Karpas-422 (cell line): ENCODE measurements at regions not wholly inside any gene's neighbourhood (a gene's known extent, or its start where the extent isn't known, plus 50 kb on each side); places are given as distances from the start of the nearest gene placed in this dataset.

ENCODE experiments used
- DNase-seq: peaks from one replicate; pipeline ENCODE4 v3.0.0-alpha.2; 2015
- H2AFZ ChIP-seq: fragments of 200-600 bp; sonication (generic); 2 replicates; pipeline ENCODE4 v1.6.1; 2014; ENCODE audit warnings: antibody characterized with exemption, low read length, mixed read lengths
- H3K27ac ChIP-seq: fragments of 200-600 bp; sonication (generic); 2 replicates; pipeline ENCODE4 v1.5.1; 2014; ENCODE audit warnings: mild to moderate bottlenecking, low read length, moderate library complexity
- H3K27me3 ChIP-seq: fragments of 200-600 bp; sonication (generic); 2 replicates; pipeline ENCODE4 v1.6.1; 2014; ENCODE audit warnings: low read length, mixed read lengths
- H3K36me3 ChIP-seq: fragments of 200-600 bp; sonication (generic); 2 replicates; pipeline ENCODE4 v1.6.1; 2014; ENCODE audit warnings: low read length, mixed read lengths; ENCODE audit not compliant: insufficient read depth
- H3K4me1 ChIP-seq: fragments of 200-600 bp; sonication (generic); 2 replicates; pipeline ENCODE4 v1.6.1; 2014; ENCODE audit warnings: mild to moderate bottlenecking, low read length, mixed read lengths
- H3K4me2 ChIP-seq: fragments of 200-600 bp; sonication (generic); 2 replicates; pipeline ENCODE4 v1.6.1; 2014; ENCODE audit warnings: low read length, low read depth, mild to moderate bottlenecking; ENCODE audit not compliant: poor library complexity, severe bottlenecking
- H3K4me3 ChIP-seq: fragments of 200-600 bp; sonication (generic); 2 replicates; pipeline ENCODE4 v1.5.1; 2014; ENCODE audit warnings: mild to moderate bottlenecking, antibody characterized with exemption, low read length, mixed read lengths
- H3K79me2 ChIP-seq: fragments of 200-600 bp; sonication (generic); 2 replicates; pipeline ENCODE4 v1.6.1; 2014; ENCODE audit warnings: mild to moderate bottlenecking, low read length, mixed read lengths
- H3K9ac ChIP-seq: fragments of 200-600 bp; sonication (generic); 2 replicates; pipeline ENCODE4 v1.6.0; 2014; ENCODE audit warnings: low read length
- H3K9me2 ChIP-seq: fragments of 200-600 bp; sonication (generic), shearing (Covaris generic); replicated peaks from 2 replicates; pipeline ENCODE4 v1.6.0; 2014; ENCODE audit warnings: mild to moderate bottlenecking, low read length, moderate library complexity; ENCODE audit not compliant: insufficient read depth
- H3K9me3 ChIP-seq: fragments of 300-700, 200-600 bp; sonication (generic); 2 replicates; pipeline ENCODE4 v1.6.1; 2014; ENCODE audit warnings: low read length, mixed read lengths
- H4K20me1 ChIP-seq: fragments of 200-600 bp; sonication (generic); 2 replicates; pipeline ENCODE4 v1.6.1; 2014; ENCODE audit warnings: mild to moderate bottlenecking, antibody characterized with exemption, low read length, low read depth; ENCODE audit not compliant: insufficient read depth

DNA sequence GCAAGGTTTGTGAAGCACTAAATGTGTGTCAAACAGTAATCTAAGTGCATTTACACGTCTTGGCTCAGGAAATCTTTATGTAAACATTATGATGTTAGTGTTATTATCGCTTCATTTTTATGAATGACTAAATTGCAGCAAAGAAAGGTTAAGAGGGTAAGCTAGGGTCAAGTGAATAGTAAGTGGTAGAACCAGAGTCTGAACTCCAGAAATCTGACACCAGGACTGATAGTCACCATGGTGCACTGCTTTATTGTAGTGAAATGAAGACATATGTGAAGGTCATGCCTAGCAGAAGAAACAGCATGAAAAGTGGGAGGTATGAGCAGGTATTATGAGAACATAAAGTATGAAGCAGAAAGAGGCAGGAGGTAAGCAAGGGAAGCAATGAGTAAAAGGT is 368.7 kb upstream of the TENM4 start:
- no peak overlapping the region for H3K27ac ChIP-seq
- H3K36me3 ChIP-seq: no peaks in the 10 kb centered on the region
- H3K4me1 ChIP-seq: no peaks in the 10 kb centered on the region
- no peaks in the 10 kb centered on the region for H3K9me2 ChIP-seq
- H4K20me1 ChIP-seq: no peaks in the 10 kb centered on the region
- no peaks in the 10 kb centered on the region for H3K79me2 ChIP-seq
- H3K4me3 ChIP-seq: no peak overlapping the region
- H3K27me3 ChIP-seq: no peaks in the 10 kb centered on the region
- no peak overlapping the region for H2AFZ ChIP-seq
- H3K9ac ChIP-seq: no peak overlapping the region
- no peak overlapping the region for H3K4me2 ChIP-seq
- no peak for DNase-seq
- no peaks in the 10 kb centered on the region for H3K9me3 ChIP-seq

DNA sequence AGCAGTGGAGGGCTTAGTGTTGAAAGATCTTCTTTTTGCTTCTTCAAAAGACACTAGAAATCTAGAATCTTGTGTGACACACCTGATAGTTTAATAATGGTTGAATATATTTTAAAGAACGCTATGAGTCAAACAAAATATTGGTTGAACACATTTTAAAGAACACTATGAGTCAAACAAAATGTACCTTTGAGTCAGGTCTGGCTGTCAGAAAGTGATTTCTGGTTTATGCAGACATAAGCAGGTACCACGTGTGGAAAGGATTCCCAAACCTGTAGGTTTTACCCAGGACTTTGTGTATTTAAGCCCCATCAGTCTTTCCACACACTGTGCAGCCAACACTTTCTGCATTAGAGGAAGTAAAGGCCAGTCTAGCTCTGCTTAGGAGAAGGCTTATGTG is 366.7 kb upstream of the TENM4 start:
- no peak for DNase-seq
- Histone ChIP-seq H4K20me1 (no peaks in the 10 kb centered on the region), H3K27ac (no peak overlapping the region), H3K9me2 (no peaks in the 10 kb centered on the region), H3K4me3 (no peak overlapping the region), H3K4me1 (no peaks in the 10 kb centered on the region), H3K9me3 (no peaks in the 10 kb centered on the region), H2AFZ (no peak overlapping the region), H3K4me2 (no peak overlapping the region), H3K79me2 (no peaks in the 10 kb centered on the region), H3K9ac (no peak overlapping the region), H3K36me3 (no peaks in the 10 kb centered on the region), H3K27me3 (no peaks in the 10 kb centered on the region)

DNA sequence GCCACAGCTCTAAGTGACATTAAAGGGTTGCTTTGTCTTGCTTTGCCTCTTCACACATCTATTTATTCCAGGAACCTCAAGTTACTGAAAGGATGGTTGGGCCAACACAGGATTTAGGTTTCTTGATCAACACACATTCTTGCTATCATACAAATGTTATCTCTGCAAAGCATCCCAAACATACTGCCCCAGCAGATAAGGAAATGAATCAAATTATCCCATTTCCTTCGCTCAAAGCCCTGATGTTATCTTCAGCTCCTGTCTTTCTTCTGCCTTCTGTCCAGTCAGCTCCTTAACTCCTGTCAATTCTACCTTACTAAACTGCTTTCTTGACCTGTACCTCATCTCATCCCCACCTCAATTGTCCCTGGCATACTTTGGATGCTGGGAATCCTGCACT is 355.9 kb upstream of the TENM4 start:
- H3K79me2 ChIP-seq: no peaks in the 10 kb centered on the region
- H4K20me1 ChIP-seq: no peaks in the 10 kb centered on the region
- H3K27me3 ChIP-seq: no peaks in the 10 kb centered on the region
- no peak overlapping the region for H3K4me3 ChIP-seq
- H3K9me3 ChIP-seq: no peaks in the 10 kb centered on the region
- DNase-seq: no peak
- H3K27ac ChIP-seq: no peak overlapping the region
- no peak overlapping the region for H3K4me2 ChIP-seq
- H3K36me3 ChIP-seq: no peaks in the 10 kb centered on the region
- no peaks in the 10 kb centered on the region for H3K4me1 ChIP-seq
- H3K9ac ChIP-seq: no peak overlapping the region
- no peaks in the 10 kb centered on the region for H3K9me2 ChIP-seq
- no peak overlapping the region for H2AFZ ChIP-seq

DNA sequence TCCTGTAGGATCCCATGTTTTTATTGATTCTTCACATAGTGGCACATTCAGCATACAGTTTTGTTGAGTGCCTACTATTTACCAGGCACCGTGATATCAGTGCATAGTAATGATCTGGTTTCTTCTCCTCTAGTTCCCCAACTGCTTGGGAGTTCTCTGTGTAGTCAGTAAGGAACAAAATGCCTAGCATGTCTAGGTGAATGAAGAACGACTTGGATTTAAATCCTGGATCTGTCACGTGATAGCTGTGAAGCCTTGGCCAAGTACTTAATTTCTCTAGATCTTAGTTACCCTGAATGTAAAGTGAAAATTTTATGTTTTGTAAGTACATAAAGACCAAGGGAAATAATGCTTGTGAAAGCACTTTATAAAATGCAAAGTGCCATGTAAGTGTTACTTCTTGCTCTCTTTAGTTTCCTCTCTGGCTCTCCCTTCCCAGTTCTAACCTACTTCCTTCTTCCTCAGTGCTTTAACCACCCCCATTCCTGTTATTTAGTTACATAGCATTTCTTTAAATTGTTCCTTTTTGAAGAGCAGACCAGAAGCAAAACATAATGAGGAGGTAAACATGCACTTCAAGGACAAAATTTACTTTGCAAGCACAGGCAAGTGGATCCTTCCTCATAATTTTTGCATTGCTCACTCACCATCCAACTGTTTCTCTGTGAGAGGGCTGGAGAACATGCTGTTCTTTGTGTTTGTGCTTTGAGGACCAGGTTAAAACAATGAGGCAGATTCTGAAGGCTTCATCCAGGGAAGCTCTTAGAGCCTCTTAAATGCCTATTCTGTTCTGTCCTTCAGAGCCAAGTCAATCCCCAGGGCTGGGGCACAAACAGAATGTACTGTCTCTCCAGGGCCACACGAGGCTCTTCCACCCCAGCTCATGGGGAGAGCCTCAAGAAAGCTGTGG is 353.9 kb upstream of the TENM4 start:
- Histone ChIP-seq H3K27me3 (no peaks in the 10 kb centered on the region), H3K4me2 (no peak overlapping the region), H3K36me3 (no peaks in the 10 kb centered on the region), H3K9me2 (no peaks in the 10 kb centered on the region), H3K4me1 (no peaks in the 10 kb centered on the region), H3K27ac (no peak overlapping the region), H3K79me2 (no peaks in the 10 kb centered on the region), H2AFZ (no peak overlapping the region), H4K20me1 (no peaks in the 10 kb centered on the region), H3K9ac (no peak overlapping the region), H3K4me3 (no peak overlapping the region), H3K9me3 (no peaks in the 10 kb centered on the region)
- DNase-seq: no peak

DNA sequence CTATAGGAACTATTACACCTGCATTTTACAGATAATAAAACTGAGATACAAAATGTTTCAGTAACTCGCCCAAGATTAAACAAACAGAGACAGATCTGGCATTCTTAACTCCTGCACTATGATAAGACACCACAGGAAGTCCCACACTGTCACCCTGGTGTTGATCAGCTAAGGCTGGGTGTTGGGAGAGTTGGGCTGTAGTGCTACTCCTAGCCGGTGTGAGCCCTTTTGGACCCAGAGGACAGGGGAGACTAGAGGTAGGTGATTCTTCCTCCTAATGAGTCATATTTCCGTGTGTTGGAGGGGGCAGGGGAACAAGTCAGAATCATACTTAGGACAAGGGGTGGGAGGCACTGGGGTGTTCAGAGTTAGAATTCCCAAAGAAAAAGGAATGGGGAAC is 353.2 kb upstream of the TENM4 start:
- H3K9ac ChIP-seq: no peak overlapping the region
- H2AFZ ChIP-seq: no peak overlapping the region
- no peaks in the 10 kb centered on the region for H3K27me3 ChIP-seq
- no peaks in the 10 kb centered on the region for H3K9me3 ChIP-seq
- H3K36me3 ChIP-seq: no peaks in the 10 kb centered on the region
- no peaks in the 10 kb centered on the region for H3K9me2 ChIP-seq
- no peak overlapping the region for H3K27ac ChIP-seq
- no peak overlapping the region for H3K4me2 ChIP-seq
- H3K4me1 ChIP-seq: no peaks in the 10 kb centered on the region
- no peaks in the 10 kb centered on the region for H4K20me1 ChIP-seq
- H3K79me2 ChIP-seq: no peaks in the 10 kb centered on the region
- H3K4me3 ChIP-seq: no peak overlapping the region
- no peak for DNase-seq

DNA sequence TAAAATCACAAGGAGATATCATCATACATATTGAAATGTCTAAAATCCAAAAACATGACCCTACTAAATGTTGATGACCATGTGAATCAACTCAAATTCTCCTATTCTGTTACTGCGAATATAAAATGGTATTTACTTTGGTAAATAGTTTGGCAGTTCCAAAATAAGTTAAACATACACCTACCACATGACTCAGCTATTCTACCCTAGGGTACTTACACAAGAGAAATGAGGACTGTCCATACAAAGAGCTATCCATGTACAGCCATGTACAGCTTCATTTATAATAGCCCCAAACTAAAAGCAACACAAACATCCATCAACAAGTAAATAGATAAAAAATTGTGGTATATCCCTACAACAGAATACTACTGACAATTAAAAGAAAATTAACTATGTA is 346.1 kb upstream of the TENM4 start:
- no peaks in the 10 kb centered on the region for H3K4me1 ChIP-seq
- H3K9me2 ChIP-seq: no peaks in the 10 kb centered on the region
- no peaks in the 10 kb centered on the region for H3K79me2 ChIP-seq
- DNase-seq: no peak
- H3K4me2 ChIP-seq: no peak overlapping the region
- no peak overlapping the region for H3K27ac ChIP-seq
- no peaks in the 10 kb centered on the region for H4K20me1 ChIP-seq
- H3K36me3 ChIP-seq: no peaks in the 10 kb centered on the region
- no peak overlapping the region for H3K9ac ChIP-seq
- H3K27me3 ChIP-seq: no peaks in the 10 kb centered on the region
- no peaks in the 10 kb centered on the region for H3K9me3 ChIP-seq
- no peak overlapping the region for H3K4me3 ChIP-seq
- no peak overlapping the region for H2AFZ ChIP-seq

DNA sequence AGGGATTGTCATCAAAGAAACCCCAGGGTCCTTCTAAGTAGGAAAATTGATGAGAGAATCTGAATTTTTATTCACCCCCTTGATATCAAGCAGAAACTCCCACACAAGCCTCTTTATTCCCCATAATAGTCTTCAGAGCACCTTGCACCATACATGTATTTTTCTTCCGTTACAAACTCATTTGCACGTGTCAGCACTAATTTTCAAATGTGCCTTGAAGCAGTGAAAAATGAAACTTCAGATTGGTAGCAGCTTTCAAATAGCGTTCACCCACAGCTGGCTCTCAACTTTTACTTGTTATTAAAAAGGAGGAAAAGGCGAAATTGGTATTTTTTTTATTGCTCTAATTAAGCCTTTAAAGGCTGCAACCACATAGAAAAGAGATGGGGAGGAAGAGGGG is 343.0 kb upstream of the TENM4 start:
- no peaks in the 10 kb centered on the region for H3K9me3 ChIP-seq
- no peaks in the 10 kb centered on the region for H3K4me1 ChIP-seq
- no peaks in the 10 kb centered on the region for H3K27me3 ChIP-seq
- no peaks in the 10 kb centered on the region for H3K79me2 ChIP-seq
- DNase-seq: no peak
- H3K4me3 ChIP-seq: no peak overlapping the region
- no peak overlapping the region for H3K4me2 ChIP-seq
- no peak overlapping the region for H3K27ac ChIP-seq
- no peaks in the 10 kb centered on the region for H3K36me3 ChIP-seq
- no peak overlapping the region for H3K9ac ChIP-seq
- no peak overlapping the region for H2AFZ ChIP-seq
- H4K20me1 ChIP-seq: no peaks in the 10 kb centered on the region
- H3K9me2 ChIP-seq: no peaks in the 10 kb centered on the region

DNA sequence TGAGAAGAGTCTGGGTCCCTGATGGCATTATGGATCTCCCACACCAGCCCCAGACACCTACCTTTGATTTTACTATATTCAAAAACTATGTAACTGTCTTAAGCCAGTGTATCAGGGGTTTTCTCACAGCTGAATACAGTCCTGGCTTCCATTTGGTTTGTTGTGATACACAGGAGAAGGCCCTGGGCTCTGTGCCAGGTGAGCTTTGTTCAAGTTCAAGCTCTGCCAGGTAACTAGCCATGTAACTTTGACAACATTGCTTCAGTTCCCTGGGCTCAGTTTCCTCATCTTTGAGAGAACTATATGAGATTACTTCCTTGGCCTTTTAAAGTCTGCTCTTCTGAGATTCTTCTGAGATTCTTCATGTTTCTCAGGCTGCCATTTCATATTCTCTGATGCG is 327.5 kb upstream of the TENM4 start:
- Histone ChIP-seq H3K79me2 (no peaks in the 10 kb centered on the region), H3K27me3 (peaks cover 3% of the 10 kb centered on the region; the same call in 1 of the 2 replicates), H2AFZ (no peak overlapping the region), H3K9me3 (no peaks in the 10 kb centered on the region), H3K4me3 (no peak overlapping the region), H3K4me2 (no peak overlapping the region), H3K9me2 (no peaks in the 10 kb centered on the region), H4K20me1 (no peaks in the 10 kb centered on the region), H3K36me3 (no peaks in the 10 kb centered on the region), H3K27ac (no peak overlapping the region), H3K9ac (no peak overlapping the region), H3K4me1 (peaks cover 10% of the 10 kb centered on the region)
- DNase-seq: peak; percentile 52
